Liver (tissue), 3 donors: ENCODE measurements at regions not wholly inside any gene's neighbourhood (a gene's known extent, or its start where the extent isn't known, plus 50 kb on each side); places are given as distances from the start of the nearest gene placed in this dataset.

ENCODE experiments used
- ATF3 ChIP-seq: IDR thresholded peaks from 2 replicates; pipeline ENCODE4 v1.6.1; 2016; ENCODE audit warnings: antibody characterized with exemption
- CTCF ChIP-seq: fragments of 150-350 bp; IDR thresholded peaks from 2 replicates; pipeline ENCODE4 v1.5.1; 2017; ENCODE audit warnings: improper control_type of control experiment, low read depth, low read length; ENCODE audit not compliant: missing input control
- FOXA1 ChIP-seq: IDR thresholded peaks from 2 replicates; pipeline ENCODE4 v1.6.1; 2016; ENCODE audit warnings: antibody characterized with exemption
- JUND ChIP-seq, 2 donors: IDR thresholded peaks; 2 replicates each; pipeline ENCODE4 v1.6.1; 2016; ENCODE audit warnings: antibody characterized with exemption in 2 of 2
- MAX ChIP-seq: IDR thresholded peaks from 2 replicates; pipeline ENCODE4 v1.6.1; 2016; ENCODE audit warnings: antibody characterized with exemption
- SP1 ChIP-seq: IDR thresholded peaks from 2 replicates; pipeline ENCODE4 v1.6.1; 2018; ENCODE audit warnings: antibody characterized with exemption, mild to moderate bottlenecking
- TAF1 ChIP-seq: conservative IDR thresholded peaks from 2 replicates; pipeline ENCODE4 v1.6.1; 2016; ENCODE audit warnings: antibody characterized with exemption, mild to moderate bottlenecking
- YY1 ChIP-seq: IDR thresholded peaks from 2 replicates; pipeline ENCODE4 v1.6.1; 2016; ENCODE audit warnings: antibody characterized with exemption, mild to moderate bottlenecking
- TF ChIP-seq, protein P1 (sequence below): IDR thresholded peaks from 2 replicates; pipeline ENCODE4 v1.6.1; 2016; ENCODE audit warnings: antibody characterized with exemption, mild to moderate bottlenecking
- donor health status: healthy.
- donor health status: healthy.

GRCh38 chr1:84749427-84749826 is 59.2 kb upstream of the SSX2IP start:
- TF ChIP-seq CTCF (no peak), TAF1 (no peak), ATF3 (no peak), JUND (IDR thresholded peaks at IDR 0.05) (no peak), MAX (no peak), SP1 (no peak), FOXA1 (no peak), YY1 (no peak)
- TF ChIP-seq, protein P1, sequence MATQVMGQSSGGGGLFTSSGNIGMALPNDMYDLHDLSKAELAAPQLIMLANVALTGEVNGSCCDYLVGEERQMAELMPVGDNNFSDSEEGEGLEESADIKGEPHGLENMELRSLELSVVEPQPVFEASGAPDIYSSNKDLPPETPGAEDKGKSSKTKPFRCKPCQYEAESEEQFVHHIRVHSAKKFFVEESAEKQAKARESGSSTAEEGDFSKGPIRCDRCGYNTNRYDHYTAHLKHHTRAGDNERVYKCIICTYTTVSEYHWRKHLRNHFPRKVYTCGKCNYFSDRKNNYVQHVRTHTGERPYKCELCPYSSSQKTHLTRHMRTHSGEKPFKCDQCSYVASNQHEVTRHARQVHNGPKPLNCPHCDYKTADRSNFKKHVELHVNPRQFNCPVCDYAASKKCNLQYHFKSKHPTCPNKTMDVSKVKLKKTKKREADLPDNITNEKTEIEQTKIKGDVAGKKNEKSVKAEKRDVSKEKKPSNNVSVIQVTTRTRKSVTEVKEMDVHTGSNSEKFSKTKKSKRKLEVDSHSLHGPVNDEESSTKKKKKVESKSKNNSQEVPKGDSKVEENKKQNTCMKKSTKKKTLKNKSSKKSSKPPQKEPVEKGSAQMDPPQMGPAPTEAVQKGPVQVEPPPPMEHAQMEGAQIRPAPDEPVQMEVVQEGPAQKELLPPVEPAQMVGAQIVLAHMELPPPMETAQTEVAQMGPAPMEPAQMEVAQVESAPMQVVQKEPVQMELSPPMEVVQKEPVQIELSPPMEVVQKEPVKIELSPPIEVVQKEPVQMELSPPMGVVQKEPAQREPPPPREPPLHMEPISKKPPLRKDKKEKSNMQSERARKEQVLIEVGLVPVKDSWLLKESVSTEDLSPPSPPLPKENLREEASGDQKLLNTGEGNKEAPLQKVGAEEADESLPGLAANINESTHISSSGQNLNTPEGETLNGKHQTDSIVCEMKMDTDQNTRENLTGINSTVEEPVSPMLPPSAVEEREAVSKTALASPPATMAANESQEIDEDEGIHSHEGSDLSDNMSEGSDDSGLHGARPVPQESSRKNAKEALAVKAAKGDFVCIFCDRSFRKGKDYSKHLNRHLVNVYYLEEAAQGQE: no peak
